ENCODE measurements at regions not wholly inside any gene's neighbourhood (a gene's known extent, or its start where the extent isn't known, plus 50 kb on each side); places are given as distances from the start of the nearest gene placed in this dataset.

DNA sequence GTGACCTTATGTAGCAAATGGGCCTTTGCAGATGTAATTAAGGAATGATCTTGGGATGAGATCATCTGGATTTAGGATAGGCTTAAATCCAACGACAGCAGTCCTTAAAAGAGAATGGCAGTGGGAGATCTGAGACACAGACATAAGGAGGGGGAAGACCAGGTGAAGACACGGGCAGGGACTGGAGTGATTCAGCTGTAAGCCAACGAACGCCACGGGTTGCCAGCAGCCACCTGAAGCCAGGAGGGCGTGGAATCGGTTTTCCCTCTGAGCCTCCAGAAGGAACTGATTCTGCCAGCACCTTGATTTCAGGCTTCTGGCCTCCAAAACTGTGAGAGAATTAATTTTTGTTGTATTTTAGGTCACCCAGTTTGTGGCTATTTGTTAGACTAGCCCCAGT lies 218.6 kb upstream of the ANKRD55 start:
- no peak for DNase-seq

DNA sequence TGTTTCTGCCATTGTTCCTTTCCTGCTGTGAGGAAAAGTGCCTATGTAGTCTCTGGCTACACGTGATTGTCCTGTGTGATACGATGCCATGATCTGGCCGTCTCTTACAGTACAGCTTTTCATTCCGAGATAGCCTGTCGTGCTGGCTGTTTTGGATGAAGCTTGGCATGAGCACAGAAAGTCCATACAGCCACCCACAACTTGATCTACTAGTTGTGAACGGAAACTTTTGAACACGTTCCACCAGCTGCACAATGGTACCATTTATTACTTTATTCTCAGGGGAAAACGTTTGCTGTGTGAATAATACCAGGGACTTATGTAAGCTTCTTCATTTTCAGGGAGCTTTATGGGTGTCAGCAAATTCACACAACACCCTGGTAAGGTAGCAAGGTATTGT lies 217.6 kb upstream of the ANKRD55 start:
- no peak for DNase-seq

DNA sequence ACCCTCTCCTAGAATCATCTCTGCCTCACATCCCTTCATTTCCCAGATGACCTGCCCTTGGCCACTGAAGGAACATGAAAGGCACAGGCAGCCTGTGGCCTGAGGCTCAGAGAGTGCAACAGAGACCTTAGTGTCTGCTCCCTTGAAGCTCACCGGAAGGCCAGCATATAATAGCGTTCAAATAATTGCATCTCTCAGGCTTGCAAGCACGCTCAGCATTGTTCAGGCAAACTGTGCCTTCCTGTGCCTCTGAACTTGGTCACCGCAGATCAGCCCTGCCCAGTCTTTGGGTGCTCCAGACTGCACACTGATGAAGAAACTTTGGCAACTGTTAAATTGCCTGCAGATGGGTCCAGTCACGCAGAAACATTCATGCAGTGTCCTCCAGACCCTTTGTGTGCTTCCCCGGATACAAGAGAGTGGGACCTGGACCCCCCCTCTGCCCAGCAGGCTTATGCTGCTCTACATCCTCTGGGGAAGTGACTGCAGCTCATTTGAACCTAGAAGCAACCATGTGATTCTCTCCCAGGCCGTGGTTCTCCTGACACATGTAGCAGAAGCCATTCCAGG lies 216.0 kb upstream of the ANKRD55 start:
- no peak for DNase-seq

DNA sequence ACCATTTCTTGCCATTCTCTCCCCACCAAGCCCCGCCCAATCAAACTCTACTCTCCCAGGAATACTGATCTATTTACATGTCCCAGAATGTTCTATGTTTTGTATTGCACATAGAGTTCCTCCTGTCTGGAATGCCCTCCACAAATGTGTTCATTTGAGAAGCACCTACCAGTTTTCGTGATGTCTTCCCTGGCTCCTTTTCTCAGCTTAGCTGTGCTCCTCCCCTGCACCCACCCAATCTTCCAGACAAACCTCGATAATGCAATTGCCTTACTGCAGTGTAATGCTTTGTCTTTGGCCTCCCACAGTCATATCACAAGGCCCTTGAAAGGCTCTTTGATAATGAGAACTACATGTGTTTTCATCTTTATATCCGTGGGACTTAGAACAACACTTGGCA lies 214.5 kb upstream of the ANKRD55 start:
- no peak for DNase-seq

DNA sequence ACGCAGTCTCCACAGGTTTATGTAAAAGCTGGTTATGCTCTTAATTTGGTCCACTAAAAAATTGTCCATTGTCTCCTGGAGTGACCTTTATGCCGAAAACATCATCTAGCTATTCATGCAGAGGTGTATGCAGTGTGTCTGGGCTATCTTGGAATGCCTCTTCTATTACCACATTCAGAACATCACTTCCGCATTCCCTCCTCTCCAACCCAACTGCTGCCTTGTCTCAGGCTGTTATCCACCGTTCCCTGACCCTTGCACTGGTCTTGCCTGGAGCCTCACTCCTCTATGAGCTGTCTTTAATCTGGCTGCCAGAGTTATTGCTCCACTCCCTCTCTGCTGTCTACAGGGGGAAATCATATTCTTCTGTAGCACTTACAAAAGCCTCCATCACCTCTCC lies 214.1 kb upstream of the ANKRD55 start:
- no peak for DNase-seq

DNA sequence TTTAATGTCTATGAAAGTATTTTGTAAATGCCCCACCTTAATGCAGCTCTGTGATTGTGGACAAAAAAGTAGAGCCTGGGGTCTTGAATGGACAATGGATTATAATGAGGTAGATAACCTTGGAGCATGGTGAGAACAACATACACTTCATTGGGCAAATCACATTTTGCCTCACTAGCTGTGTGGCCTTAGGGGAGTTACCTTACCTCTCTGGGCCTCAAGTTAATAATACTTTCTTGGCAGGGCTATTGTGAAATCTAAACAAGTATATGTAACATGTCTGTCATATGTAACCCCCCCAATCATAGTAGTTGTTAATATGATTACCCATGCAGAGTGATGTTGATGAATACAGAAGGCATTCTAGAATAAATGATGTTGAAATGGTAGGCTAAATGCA lies 213.6 kb upstream of the ANKRD55 start:
- DNase-seq, result no peak

DNA sequence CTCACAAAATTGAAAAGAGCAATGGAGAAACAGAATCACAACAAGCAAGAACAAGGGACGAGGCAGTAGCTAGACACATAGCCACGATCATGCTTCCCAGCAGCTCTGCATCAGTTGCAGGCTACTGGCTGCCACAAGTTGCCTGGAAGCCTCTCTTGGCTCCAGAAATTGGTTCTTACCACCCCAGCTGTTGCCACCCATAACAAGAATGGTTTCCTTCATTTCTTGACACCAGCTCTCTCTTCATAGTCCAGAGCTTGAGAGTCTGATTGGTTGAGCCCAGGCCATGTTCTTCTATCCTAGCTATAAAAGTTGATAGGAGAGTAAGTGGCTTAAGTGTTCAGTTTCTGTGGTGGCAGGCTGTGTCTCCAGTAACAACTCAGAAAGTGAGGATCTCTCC lies 210.7 kb upstream of the ANKRD55 start:
- no peak for DNase-seq

DNA sequence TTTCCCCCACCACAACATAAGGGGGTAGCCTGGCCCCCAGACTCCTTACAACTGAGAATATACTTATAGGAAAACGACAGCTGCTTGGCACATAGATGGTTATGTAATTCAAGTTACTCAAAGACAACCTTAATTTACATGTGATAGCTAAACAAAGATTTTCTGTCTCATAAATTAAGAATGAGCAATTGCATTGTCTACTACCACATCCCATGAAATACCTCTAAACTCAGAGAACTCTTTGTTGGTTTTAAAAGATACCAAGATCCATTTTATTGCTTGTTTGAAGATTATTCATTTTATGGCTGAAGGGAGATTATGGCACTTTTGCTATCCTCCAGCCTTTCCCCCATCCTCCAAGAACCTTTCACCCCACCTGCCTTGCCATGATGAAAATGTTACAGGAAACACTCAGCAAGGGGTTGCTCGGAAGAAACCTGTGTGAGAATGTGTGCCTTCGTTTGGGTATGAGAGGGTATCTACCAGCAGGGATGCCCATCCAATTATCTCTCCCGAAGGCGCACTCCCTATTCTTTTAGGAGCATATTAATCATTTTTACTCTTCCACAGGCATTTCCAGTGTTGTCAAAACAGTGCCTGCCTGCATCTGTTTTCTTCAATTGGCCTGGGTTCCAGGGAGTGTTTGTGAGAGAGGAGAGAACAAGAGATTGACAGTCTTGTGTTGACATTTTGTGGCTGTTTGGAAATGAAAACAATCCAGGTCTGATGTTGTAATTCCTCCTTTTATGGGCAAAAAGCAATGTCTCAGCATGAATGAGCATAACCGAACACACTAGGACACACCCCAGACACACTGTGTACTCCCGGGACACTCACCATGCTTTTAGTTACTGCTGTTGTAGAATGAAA lies 208.0 kb upstream of the ANKRD55 start:
- no peak for DNase-seq

DNA sequence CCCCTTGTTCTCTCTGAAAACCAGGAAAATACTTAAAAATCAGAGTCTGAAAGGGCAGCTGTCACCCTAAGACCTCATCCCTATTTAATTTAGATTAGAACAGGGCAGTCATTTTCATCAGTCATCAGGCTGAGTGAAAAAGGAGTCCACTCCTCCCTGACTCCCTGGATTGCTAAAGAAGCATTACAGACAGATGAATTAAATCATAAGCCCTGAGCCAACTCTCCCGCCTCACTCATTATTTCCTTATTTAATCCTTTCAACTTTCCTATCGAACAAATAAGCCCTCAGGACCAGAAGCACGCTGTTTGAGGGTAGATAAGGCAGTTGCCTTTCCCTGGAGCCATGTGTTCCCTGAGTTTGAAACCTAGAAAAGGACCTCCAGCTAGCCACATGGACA lies 201.9 kb upstream of the ANKRD55 start:
- DNase-seq, result no peak

DNA sequence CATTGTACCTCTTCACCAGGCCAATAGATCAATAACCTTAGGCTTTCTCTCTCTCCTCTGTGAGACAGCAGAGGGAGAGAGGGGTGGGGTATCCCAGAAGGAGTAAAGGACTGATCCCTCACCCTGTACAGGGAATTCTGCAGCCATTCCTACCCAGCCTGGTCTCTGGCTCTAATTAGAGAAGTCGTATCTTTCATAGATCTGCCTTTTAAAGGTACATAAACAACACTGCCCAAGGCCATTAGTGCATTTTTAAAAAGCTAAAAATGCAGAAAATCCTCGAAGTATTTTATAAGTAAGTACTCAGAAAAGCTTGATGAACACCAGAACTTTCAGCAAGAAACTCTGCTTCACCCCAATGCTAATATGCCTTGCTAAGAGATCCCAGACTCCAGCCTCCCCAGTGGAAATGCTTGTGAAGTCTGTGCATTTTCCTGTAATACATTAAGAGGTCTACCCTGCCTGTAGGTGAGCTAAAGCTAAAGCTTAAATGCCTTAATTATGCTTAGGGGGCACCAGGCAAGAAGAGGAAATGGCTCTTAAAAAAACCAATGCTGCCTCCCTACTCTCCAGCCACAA lies 200.0 kb upstream of the ANKRD55 start:
- DNase-seq, result no peak

DNA sequence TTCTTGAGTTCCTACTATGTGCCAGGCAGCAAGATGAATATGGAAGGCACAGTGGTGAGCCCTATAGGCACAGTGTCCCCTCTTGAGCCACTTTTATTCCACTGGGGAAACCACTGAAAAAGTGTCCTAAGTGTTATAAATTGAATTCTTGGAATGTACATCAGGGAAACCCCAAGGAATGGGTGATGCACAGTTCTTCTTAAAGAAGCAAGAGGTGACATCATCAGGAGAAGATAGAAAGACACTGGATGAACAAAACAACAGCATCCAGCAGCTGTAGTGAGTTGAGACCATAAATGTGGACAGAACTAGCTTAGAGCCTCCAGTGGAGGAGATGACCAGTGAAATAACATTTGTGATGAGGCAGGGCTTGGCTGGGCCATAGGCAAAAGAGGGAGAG lies 199.2 kb upstream of the ANKRD55 start:
- DNase-seq, result no peak

DNA sequence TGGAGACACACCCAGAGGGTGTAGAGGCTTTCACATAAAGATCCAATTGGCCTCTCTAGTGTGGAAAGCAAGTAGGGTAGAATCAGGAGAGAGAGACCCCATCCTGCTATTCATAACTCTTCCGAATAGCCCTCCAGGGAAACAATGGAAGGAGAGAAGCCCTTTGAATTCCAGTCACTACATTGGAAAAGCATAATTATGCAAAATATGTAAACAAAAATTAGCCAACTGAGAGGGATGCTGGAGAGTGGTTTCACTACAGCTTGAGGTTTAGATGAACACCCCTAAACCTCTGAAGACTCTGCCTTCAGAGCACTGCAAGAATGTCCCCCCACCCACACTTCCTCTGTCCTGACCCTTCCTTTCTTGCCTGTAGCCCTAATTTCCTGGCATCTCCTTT lies 197.3 kb upstream of the ANKRD55 start:
- no peak for DNase-seq

DNA sequence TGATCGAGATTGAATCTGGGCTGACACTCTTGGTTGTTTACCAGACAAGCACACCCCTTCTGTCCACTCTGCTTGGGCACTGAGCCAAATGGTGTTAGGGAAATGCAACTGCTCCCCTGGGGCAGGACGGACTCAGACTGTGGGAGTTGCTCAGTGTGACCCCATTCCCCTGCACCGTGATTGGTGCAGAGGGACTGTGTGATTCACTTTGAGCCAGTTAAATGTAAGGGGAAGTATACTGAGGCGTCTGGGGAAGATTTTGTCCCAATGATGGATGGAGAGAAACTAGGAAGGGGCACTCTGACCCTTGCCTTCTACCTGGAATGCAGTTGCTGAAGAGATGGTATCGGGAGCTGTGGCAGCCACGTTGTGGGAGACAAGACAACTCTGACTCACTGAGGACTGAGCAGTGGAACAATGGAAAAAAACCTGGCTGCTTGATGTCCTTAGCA lies 196.0 kb upstream of the ANKRD55 start:
- DNase-seq, result no peak

DNA sequence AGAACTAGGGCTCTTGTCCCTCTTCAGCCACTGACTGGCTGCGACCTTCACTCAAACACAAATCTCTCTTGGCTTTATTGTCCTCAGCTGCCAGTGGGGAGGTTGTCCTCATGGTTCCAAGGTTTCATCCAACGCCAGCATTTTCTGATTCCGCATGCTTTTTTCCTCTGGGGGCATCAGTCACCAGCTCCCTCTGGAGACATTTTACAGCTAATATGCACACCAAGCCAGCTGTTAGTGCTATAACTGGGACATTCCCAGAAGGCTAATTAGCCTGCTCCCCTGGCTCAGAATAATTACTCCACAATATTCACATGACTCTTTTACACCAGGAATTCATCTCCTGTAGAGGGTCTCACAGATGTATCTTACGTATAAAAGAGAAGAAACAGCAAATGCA lies 193.6 kb upstream of the ANKRD55 start:
- DNase-seq, result no peak

DNA sequence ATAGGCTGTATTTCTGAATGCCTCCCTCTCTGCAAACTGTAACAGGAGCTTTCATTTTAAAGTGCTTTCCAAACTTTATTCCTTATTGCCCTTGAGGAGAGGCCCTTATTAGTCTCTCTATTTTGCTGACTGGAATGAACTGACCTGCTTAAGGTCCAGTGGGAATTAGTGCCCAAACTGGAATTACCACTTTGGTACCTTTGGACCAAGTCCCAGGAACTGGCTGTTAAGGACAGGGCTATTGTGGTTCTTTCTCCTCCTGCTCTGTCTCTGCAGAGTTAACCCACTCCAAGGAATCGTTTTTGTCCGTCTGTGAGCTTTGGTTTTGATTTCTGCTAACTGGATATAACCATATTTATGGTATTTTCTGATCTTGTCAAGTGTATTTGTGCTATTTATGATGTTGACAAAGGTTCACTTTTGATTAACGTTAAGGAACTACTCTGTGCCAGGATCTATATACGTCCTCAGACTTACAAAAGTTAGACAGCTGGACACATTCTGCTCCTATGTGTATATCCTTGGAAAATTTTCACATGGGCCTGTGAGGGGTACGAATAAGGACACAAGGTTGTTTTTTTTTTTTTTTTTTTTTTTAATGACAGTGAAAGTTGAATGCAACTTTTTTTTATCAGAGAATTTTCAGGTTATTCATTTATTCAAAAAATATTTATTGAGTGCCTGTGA lies 189.1 kb upstream of the ANKRD55 start:
- DNase-seq, result no peak

DNA sequence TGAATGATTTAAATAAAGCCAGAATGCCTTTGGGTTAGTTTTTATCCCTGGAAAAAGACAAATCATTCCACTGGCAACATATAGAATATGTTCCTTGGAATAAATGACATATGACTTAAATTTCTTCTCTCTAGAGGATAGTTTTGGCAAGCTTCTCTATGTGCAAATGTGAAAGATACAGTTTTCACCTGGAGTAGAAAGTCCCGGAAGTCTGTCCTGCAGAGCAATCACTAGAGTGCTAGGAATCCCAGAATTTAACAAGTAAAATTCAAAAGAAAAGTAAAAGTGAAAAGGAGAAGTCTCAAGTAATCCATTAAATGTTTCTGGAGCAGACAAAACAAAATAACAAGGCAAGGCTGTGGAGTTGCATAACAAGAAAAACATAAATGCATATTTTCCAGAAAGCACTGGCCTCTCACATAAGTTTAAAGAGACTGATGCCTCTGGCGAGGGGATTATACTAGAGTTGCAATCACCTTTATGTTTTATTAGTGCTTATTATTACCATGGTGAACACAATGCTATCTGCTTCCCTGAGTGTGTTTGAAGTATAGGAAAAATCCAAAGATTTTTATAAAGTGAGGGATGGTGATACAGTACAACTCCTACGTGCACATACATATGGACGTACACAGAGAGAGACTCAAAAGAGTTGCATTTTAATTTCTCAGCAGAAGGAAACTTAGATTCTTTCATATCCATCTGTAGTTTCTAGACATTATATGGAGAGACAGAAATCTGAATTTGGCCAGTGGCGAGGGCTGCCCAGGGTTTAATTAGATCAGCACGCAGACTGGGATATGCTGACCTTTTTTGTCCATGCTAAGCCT lies 188.3 kb upstream of the ANKRD55 start:
- DNase-seq, result no peak

DNA sequence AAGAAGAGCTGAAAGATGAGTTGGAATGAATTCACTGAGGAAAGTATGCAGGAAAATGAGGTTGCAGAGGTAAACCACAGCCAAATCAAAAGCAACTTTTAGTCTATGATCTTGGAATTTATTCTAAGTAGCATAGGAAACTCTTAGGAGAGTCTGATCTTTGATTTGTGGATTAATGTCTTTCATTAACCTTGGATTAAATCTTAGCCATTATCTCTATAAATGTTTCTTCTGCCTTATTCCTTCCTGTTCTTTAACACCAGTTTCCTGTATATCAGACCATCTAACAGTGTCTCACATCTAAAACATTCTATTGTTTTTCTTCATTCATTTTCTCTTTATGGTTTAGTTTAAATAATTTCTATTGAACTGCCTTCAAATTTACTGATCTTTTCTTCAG lies 187.2 kb upstream of the ANKRD55 start:
- DNase-seq, result no peak

DNA sequence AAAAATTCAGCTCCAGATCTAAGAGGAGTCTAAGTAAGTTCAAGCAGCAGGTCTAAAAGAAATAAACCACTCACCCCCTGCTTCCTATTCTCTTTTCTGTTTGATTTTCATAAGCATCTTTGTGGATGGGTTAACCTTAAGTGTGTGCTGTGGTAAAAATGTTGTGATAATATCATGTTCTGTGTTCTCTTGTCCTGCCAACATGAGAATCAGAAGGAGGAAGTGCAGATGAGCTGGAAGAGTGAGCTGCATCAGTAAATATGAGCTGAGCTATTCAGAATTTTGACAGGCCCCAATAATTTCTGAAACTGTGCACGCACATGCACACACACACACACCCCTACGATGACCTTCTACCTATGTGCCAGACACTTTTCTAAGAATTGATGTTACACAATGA lies 186.5 kb upstream of the ANKRD55 start:
- no peak for DNase-seq

DNA sequence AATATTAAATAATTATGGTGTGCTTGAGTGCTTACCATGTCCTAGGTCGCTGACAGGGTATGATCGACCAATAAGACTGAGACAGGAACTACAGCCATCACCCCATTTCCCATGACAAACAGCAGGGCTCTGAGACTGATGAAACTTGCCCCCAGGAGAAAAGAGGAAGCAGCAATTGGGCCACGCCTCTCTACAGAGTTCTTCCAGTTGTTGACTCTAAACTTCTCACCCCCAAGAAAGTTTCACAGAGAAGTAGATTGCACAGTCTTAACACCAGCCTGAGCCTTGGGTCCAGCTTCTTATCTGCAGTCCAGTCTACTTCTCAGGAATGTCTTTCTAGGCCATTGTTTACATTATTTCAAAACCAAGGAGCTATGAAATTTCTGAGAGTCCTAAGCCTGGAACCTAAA lies 182.2 kb upstream of the ANKRD55 start:
- no peak for DNase-seq

DNA sequence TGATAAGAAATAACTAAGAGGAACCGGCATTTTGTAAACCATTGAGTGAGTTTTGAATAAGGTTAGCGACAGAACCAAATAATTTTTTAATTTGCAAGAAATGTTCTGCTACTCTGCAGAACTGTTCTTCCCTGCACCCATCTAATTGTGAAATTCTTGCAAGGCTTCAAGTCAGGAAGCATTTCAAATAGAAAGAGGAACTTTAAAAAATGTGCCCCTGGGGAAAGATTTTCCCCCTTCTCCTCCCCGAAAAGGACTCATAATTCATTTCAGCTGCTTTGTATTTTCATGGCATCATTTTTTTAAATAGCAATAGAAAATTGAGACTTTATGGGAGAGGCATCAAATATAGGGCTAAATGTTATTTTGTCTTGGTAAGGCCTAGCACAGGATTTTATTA lies 180.9 kb upstream of the ANKRD55 start:
- no peak for DNase-seq

DNA sequence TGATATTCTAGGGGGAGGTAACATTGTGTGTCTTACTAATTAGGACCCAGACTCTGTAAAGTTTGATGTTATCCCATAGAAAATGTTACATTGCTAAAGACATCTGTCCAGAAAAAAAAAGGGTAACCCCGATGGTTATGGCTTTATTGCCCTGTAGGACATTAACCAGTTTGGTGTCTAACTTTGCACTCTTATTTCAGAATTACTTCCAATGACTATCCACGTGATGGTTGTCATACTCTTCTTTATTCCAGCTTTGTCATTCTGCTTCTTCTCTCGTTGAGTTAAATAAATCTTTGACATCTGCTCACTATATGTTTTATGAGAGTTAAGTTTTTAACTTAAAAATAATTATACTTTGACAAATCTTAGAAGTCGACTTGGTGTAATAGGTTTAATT lies 180.4 kb upstream of the ANKRD55 start:
- no peak for DNase-seq

DNA sequence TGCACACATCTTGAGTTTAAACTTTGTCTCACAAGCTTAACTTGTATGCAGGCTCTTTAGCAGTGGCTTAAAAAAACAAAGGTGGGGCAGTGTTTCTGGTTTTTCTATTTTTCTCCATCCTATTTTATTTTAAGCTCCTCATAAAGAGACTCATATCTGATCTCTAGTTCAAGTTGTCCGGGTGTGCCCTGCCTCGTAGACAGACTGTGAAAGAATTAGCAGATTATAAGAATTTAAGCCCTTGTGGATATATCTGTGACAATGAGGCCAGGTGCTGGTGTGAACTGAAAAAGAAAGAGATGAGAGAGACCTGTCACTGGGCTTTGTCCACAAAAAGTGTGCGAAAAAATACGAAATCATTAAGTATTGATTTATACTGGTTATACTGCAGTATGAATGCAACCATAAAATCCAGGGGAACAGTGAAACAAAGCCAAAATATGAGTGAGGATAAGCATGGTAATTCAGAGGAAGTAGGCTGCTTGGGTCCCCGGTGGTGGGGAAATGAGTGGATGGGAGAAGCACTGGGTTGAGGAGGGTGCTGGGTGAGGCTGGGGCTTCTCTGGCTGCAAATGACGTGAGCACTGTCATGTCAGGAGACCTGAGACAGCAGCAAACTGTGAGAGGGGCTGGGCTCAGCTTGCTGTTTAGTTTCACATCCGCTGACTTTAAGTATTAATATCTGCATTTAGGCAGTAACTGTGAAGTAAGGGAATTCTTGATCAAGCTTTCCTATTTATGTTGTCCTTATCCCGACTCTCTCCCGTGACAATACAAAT lies 179.7 kb upstream of the ANKRD55 start:
- DNase-seq, result no peak
